ENCODE measurements at regions not wholly inside any gene's neighbourhood (a gene's known extent, or its start where the extent isn't known, plus 50 kb on each side); places are given as distances from the start of the nearest gene placed in this dataset.

DNA sequence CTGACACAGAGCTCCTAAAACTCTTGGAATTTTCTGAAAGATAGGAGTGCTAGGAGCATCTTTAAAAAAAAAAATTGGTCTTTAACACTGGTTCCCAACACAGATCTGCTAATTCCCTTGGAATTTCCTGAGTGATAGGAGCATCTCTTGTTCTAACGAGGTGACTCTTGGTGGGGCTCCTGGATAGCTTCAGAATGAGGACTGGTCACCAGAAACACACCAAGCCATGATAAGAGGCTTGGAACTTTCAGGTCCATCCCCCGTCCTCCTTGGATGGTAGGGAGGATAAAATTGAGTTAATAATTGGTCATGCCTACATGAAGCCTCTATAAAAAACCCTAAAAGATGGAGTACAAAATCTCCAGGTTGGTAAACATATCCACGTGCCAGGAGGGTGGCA, 64.5 kb upstream of the LDLRAD3 start:
- TF ChIP-seq, protein P1, sequence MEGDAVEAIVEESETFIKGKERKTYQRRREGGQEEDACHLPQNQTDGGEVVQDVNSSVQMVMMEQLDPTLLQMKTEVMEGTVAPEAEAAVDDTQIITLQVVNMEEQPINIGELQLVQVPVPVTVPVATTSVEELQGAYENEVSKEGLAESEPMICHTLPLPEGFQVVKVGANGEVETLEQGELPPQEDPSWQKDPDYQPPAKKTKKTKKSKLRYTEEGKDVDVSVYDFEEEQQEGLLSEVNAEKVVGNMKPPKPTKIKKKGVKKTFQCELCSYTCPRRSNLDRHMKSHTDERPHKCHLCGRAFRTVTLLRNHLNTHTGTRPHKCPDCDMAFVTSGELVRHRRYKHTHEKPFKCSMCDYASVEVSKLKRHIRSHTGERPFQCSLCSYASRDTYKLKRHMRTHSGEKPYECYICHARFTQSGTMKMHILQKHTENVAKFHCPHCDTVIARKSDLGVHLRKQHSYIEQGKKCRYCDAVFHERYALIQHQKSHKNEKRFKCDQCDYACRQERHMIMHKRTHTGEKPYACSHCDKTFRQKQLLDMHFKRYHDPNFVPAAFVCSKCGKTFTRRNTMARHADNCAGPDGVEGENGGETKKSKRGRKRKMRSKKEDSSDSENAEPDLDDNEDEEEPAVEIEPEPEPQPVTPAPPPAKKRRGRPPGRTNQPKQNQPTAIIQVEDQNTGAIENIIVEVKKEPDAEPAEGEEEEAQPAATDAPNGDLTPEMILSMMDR (conservative IDR thresholded peaks at IDR 0.05 in 1 of 2, IDR thresholded peaks at IDR 0.05 in 1 of 2; ENCODE audit: low read depth in 1 of 2, low read length in 2 of 2), result no peak
- TF ChIP-seq EZH2 (IDR thresholded peaks at IDR 0.05; ENCODE audit: low read length, missing control alignments), result no peak
